ENCODE measurements at regions not wholly inside any gene's neighbourhood (a gene's known extent, or its start where the extent isn't known, plus 50 kb on each side); places are given as distances from the start of the nearest gene placed in this dataset.
"Not testable (repeated sequence)": the region's sequence is repeated elsewhere in the genome, so short reads cannot be mapped to it uniquely, and the experiment has no call there.

DNA sequence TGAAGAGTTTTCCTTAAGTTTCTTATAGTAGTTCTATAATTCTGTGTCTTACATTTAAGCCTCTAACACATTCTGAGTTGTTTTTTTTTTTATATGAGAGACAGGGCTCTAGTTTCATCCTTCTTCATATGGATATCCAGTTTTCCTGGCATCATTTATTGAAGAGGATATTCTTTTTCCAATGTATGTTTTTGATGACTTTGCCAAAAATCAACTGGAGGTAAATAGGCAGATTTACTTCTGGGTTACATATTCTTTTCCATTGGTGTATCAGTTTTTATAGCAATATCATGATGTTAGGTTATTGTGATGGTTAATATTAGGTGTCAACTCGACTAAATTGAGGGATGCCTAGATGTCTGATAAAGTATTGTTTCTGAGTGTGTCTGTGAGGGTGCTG, 650.7 kb upstream of the GRID2 start:
- no peak for DNase-seq (ENCODE audit: low read depth)

DNA sequence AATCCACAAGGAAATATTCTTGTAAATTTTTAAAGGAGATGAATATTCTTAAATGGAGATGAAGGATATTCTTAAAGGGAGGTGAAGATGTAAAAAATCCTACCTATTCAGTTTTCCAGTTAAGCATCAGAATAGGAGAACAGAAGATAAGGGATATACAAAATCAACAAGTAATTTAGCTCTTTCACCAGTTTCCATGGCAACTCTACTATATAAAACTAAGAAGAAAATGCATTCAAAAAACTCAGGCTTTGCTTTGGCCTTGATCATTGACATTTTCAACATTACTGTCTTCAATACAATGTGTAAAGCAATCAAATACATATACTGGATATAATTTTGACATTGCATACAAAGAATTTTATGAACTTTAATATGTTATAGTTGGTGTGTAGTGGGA, 622.7 kb upstream of the GRID2 start:
- no peak for DNase-seq (ENCODE audit: low read depth)

GRCh38 chr4:91681544-91681943, 622.2 kb upstream of the GRID2 start:
- DNase-seq (ENCODE audit: low read depth) = no peak

DNA sequence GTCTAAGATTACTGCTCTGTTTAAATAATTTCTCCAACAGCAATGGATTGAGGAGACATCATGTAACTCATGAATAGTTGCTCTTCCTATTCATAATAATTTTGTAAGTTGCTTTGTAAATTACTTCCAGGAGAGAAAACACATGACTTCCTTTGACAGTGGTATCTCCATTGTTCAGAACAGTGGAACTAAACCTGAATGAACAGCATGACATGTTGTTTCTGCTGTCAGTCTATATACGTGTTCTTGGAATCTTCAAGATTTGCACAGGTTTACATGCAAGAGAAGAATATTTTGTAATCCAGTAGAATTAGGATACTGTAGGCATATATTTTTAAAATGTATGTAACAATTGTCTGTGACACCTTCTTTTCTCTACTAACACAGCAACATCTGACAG, 618.8 kb upstream of the GRID2 start:
- no peak for DNase-seq (ENCODE audit: low read depth)

GRCh38 chr4:91688413-91688812, 615.4 kb upstream of the GRID2 start:
- no peak for DNase-seq (ENCODE audit: low read depth)

DNA sequence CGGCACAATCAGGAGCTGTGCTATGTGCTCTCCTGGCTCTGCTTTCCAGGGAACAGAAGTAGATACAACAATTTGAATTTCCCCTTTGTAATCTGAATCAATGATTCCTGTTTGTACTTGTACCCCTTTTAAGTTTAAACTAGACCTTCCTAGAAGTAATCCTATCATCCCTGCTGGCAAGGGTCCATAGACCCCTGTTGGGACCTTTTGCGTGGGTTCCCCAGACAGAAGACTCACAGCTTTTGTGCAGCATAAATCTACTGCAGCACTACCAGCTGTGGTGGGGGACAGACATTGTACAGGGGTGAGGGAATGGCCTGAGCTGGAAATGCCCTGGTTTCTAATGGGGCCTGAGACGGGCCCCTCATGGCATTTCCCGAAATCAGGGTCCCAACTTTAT, 604.1 kb upstream of the GRID2 start:
- not testable (repeated sequence) for DNase-seq (ENCODE audit: low read depth)

GRCh38 chr4:91729851-91730250, 573.9 kb upstream of the GRID2 start:
- DNase-seq (ENCODE audit: low read depth) = no peak

DNA sequence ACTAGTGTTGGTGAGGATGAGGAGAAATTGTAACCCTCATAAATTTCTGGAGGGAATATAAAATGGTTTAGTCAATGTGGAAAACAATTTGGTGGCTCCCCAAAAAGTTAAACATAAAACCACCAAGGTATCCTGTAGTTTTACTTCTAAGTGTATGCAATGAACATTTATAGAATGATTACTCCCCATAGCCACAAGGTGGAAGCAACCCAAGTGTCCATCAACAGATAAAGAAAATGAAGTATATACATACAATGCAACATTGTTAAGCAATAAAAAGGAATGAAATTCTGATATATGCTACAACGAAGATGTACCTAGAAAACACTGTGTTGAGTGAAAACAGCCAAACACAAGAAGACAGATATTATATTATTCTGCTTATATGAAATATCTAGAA, 569.1 kb upstream of the GRID2 start:
- DNase-seq (ENCODE audit: low read depth) = no peak

GRCh38 chr4:91738831-91739230, 564.9 kb upstream of the GRID2 start:
- not testable (repeated sequence) for DNase-seq (ENCODE audit: low read depth)

DNA sequence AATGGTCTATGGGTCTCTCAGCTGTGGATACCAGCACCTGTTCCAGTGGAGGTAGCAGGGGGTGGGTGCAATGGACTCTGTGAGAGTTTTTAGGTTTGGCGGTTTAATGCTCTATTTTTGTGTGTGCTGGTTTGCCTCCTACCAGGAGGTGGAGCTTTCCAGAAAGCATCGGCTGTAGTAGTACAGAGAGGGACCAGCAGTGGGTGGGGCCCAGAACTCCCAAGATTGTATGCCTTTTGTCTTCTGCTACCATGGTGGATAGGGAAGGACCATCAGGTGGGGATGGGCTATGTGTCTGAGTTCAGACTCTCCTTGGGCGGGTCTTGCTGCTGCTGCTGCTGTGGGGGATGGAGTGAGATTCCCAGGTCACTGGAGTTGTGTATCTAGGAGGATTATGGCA, 557.2 kb upstream of the GRID2 start:
- DNase-seq (ENCODE audit: low read depth) = no peak

GRCh38 chr4:91751961-91752360, 551.8 kb upstream of the GRID2 start:
- DNase-seq (ENCODE audit: low read depth) = no peak

DNA sequence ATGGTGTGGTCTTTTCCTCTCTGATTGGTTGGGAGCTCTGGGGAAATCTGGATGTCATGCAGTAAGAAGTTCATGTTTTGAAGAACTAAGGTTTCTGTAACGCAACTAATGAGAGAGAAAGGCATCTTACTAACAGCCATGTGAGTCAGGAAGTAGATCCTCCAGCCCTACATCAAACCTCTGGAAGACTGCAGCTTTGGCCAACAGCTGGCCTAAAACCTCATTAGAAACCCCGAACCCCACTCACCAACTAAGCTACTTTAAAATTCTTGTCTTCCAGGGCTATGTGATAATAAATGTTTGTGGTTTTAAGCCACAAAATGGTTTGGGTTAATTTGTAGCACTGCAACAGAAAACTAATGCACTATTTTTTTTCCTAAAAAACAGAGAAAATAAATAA, 549.0 kb upstream of the GRID2 start:
- DNase-seq (ENCODE audit: low read depth) = no peak

DNA sequence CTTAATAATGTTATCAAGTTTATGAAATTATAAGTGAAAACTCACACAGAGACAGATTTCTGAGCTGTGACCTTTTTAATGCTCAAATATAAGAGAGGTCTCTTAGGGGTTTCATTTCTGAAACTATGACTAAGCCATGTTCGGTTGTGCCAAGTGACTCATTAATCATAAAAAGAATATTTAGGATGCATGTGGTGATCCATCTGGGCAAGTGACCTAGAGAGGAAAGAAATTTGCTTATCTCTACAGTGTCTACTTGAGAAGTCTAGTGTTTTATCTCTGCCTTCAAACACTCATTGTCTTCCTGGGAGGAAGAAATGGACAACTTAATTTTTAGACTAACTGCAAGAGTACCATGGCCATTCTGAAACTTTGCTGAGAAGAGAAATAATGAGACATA, 545.3 kb upstream of the GRID2 start:
- DNase-seq (ENCODE audit: low read depth) = no peak

GRCh38 chr4:91764085-91764484, 539.7 kb upstream of the GRID2 start:
- no peak for DNase-seq (ENCODE audit: low read depth)

DNA sequence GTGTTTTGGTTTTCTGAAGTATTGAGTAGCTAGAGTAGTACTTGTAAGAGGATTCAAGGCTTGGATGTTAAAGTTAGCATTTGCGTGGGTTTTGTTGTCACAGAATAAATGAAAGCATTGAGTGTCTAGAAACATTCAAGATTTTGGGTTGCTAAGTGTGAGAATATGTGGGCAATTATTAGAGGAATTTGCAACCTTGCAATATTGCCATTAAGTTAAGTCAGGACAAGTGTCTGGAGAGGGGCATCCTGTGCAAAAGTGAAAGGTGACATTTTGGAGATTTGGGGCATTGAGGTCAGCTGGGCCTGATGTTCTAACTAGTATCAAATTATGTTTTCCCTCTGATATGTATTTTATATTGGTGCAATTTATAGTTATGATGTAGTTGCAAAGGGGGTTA, 533.9 kb upstream of the GRID2 start:
- DNase-seq (ENCODE audit: low read depth) = no peak

GRCh38 chr4:91791631-91792030, 512.1 kb upstream of the GRID2 start:
- not testable (repeated sequence) for DNase-seq (ENCODE audit: low read depth)

- DNase-seq (ENCODE audit: low read depth) = no peak
These were observed 507.8 kb upstream of the GRID2 start for GRCh38 chr4:91795947-91796346.

DNA sequence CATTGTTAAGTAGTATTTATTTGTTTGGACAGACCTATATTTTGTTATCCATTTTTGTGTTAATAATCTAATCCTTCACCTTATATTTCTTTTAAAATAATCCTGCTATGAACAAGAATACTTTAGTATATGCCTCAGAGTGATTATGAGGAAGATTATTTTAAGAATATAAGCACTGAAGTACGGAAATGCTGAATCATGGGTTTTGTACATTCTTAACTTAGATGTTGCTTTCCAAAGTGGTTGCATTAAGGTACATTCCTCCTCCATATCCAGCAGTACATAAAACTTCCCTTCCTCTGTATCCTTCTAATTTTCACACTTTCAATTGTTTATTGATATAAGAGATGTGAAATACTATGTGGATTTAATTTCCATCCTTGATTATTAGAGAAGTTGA, 491.4 kb upstream of the GRID2 start:
- DNase-seq (ENCODE audit: low read depth) = no peak

GRCh38 chr4:91824773-91825172, 479.0 kb upstream of the GRID2 start:
- DNase-seq (ENCODE audit: low read depth) = no peak

- no peak for DNase-seq (ENCODE audit: low read depth)
These were observed 477.6 kb upstream of the GRID2 start for GRCh38 chr4:91826186-91826585.

GRCh38 chr4:91827914-91828313, 475.9 kb upstream of the GRID2 start:
- DNase-seq (ENCODE audit: low read depth) = no peak

GRCh38 chr4:91829531-91829930, 474.2 kb upstream of the GRID2 start:
- no peak for DNase-seq (ENCODE audit: low read depth)

DNA sequence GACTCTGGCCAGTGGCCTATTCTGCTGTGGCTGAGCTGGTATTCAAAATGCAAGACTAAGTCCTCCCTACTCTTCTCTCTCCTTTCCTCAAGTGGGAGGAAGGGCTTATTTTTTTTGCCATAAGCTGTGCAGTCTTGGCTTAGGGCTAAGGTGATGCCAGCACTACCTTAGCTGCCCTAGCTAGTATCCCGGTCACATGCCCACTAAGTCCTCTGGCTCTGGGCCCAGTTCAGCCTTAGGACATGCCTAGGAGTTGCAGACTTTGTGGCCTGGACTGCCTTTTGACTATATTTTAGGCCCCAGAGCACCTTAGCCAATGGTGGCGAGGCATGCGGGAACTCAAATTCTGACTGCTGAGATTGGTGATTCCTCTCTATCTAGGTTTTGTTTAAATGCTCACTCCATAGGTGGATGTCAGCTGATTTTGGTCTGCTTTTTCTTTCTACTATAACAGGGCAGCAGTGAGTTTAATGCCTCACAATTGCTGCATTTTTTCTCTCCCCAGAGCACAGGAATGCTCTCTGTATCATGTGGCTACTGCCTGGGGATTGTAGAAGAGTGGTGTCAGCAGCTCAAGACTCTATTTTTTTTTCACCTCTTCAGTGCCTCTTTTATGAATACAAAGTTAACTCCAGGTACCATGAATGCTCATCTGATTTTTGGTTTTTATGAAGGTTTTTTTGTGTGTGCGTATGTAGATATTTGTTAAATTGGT, 472.9 kb upstream of the GRID2 start:
- DNase-seq (ENCODE audit: low read depth) = no peak

DNA sequence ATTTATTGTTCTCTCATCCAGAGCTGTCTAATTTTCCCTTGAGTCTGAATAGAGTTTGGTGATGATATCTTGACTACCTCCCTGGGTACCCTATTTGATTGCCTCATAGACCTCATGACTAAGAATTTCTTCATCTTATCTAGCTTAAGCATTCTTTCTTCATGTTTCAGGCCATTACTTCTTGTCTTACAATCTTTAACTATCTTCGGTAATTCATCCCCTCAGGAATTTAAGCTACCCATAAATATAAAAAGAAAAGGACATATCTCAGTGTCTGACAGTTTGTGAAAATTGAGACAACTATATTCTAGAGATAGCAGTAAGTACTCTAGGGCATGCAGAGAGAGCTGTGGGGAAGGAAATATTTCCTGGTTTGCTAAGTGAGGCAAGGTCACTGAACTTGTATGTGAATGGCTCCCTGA, 466.1 kb upstream of the GRID2 start:
- DNase-seq (ENCODE audit: low read depth) = no peak
